ENCODE measurements at regions not wholly inside any gene's neighbourhood (a gene's known extent, or its start where the extent isn't known, plus 50 kb on each side); places are given as distances from the start of the nearest gene placed in this dataset.

Small RNA genes lying in the stretch of these regions (small RNA-seq; reads per million reads assigned to genes)
- 0 reads per million in 2 donors for gene RN7SL820P
